Kidney (tissue), 13 donors: ENCODE measurements at regions not wholly inside any gene's neighbourhood (a gene's known extent, or its start where the extent isn't known, plus 50 kb on each side); places are given as distances from the start of the nearest gene placed in this dataset.

ENCODE experiments used
- DNase-seq, 5 donors: peaks; one replicate each; pipeline ENCODE4 v3.0.0-alpha.2; 2013 to 2020
- FAIRE-seq: peaks from 2 replicates; lab custom pipeline; 2012; peaks lifted over from hg19 to GRCh38; lab: Jason Lieb, UNC
- H3K27ac ChIP-seq, 2 donors: one replicate each; pipeline ENCODE4 v1.7.0; 2013; ENCODE audit warnings: low read depth in 2 of 2, low read length in 2 of 2, inconsistent platforms in 1 of 2
- H3K27me3 ChIP-seq: one replicate; pipeline ENCODE4 v1.7.1; 2013; ENCODE audit warnings: low read length, inconsistent platforms; ENCODE audit not compliant: control insufficient read depth, insufficient read depth
- H3K36me3 ChIP-seq, 3 donors: one replicate each; pipeline versions ENCODE4 v1.7.0 to v1.7.1; 2013; ENCODE audit warnings: low read length in 3 of 3, control low read depth in 1 of 3, inconsistent platforms in 1 of 3; ENCODE audit not compliant: insufficient read depth in 3 of 3, control insufficient read depth in 2 of 3
- H3K4me1 ChIP-seq, 3 donors: one replicate each; pipeline versions ENCODE4 v1.7.0 to v1.7.1; 2013; ENCODE audit warnings: low read length in 3 of 3, inconsistent platforms in 1 of 3, low read depth in 1 of 3; ENCODE audit not compliant: control insufficient read depth in 2 of 3, insufficient read depth in 2 of 3
- H3K4me3 ChIP-seq, 3 donors: one replicate each; pipeline versions ENCODE4 v1.7.0 to v1.8.1; 2013; ENCODE audit warnings: low read length in 3 of 3, control low read depth in 1 of 3, inconsistent platforms in 1 of 3
- H3K9ac ChIP-seq, 3 donors: one replicate each; pipeline versions ENCODE4 v1.7.0 to v1.7.1; 2013; ENCODE audit warnings: low read length in 3 of 3, control low read depth in 1 of 3, inconsistent platforms in 1 of 3
- H3K9me3 ChIP-seq, 3 donors: one replicate each; pipeline versions ENCODE4 v1.7.0 to v1.7.1; 2013; ENCODE audit warnings: low read length in 3 of 3, control low read depth in 1 of 3, inconsistent platforms in 1 of 3; ENCODE audit not compliant: control insufficient read depth in 2 of 3, insufficient read depth in 1 of 3
- CTCF ChIP-seq: IDR thresholded peaks from 3 replicates; pipeline ENCODE4 v1.5.1; 2012; ENCODE audit warnings: mild to moderate bottlenecking, moderate library complexity, borderline replicate concordance; ENCODE audit not compliant: insufficient read depth; ENCODE audit errors: extremely low read depth
- intact Hi-C: fragments of 100-400 bp; cut with DNase I; formaldehyde crosslinking; loops from one replicate; pipeline ENCODE4 v1.11.1; 2022
- donor health status: control.
- donor health status: control.
- donor health status: control.
- donor health status: control.
- donor health status: control.
- donor health status: DM: yes; HTN: yes; CAD: no.
- donor health status: Normal renal cell carcinoma (clear cell type).

GRCh38 chr5:123865641-123866040 is 353.7 kb downstream of the CSNK1G3 start:
- Histone ChIP-seq H3K9ac (no peak overlapping the region), H3K36me3 (no peaks in the 10 kb centered on the region), H3K27ac (no peak overlapping the region), H3K9me3 (no peaks in the 10 kb centered on the region), H3K4me3 (no peak overlapping the region), H3K27me3 (no peaks in the 10 kb centered on the region), H3K4me1 (peaks cover 0 to 2% (median 0%) of the 10 kb centered on the region in 3 donors)
- FAIRE-seq, result no peak
- intact Hi-C loops, result no loop called here
- DNase-seq, result no peak
- TF ChIP-seq CTCF, result no peak

- intact Hi-C loops, result no loop called here
- no peaks in the 10 kb centered on the region for H3K9me3 ChIP-seq
Observed at GRCh38 chr5:123864578-123864977, 352.6 kb downstream of the CSNK1G3 start.

GRCh38 chr5:123858938-123859337 is 347.0 kb downstream of the CSNK1G3 start:
- Histone ChIP-seq H3K36me3 (no peaks in the 10 kb centered on the region), H3K9ac (no peak overlapping the region), H3K27ac (no peak overlapping the region), H3K4me1 (no peaks in the 10 kb centered on the region), H3K9me3 (no peaks in the 10 kb centered on the region), H3K4me3 (no peak overlapping the region), H3K27me3 (no peaks in the 10 kb centered on the region)
- no peak for TF ChIP-seq CTCF
- intact Hi-C loops, result no loop called here
- FAIRE-seq, result no peak
- no peak for DNase-seq

More at GRCh38 chr5:123864578-123864977, 352.6 kb downstream of the CSNK1G3 start:
- H3K4me1 ChIP-seq, result peaks cover 0 to 2% (median 0%) of the 10 kb centered on the region in 3 donors
- DNase-seq, result no peak
- no peak for TF ChIP-seq CTCF
- H3K27ac ChIP-seq, result no peak overlapping the region
- no peaks in the 10 kb centered on the region for H3K27me3 ChIP-seq
- no peak overlapping the region for H3K9ac ChIP-seq
- H3K4me3 ChIP-seq, result no peak overlapping the region
- H3K36me3 ChIP-seq, result no peaks in the 10 kb centered on the region
- FAIRE-seq, result no peak

GRCh38 chr5:123856766-123857165 is 344.8 kb downstream of the CSNK1G3 start:
- H3K4me3 ChIP-seq, result no peak overlapping the region
- H3K4me1 ChIP-seq, result no peaks in the 10 kb centered on the region
- DNase-seq (no peak), FAIRE-seq (no peak)
- no peak overlapping the region for H3K9ac ChIP-seq
- H3K27me3 ChIP-seq, result no peaks in the 10 kb centered on the region
- no peak for TF ChIP-seq CTCF
- no peaks in the 10 kb centered on the region for H3K36me3 ChIP-seq
- H3K9me3 ChIP-seq, result no peaks in the 10 kb centered on the region
- H3K27ac ChIP-seq, result no peak overlapping the region
- intact Hi-C loops, result no loop called here
